Breast epithelium (tissue), 3 donors: ENCODE measurements at regions not wholly inside any gene's neighbourhood (a gene's known extent, or its start where the extent isn't known, plus 50 kb on each side); places are given as distances from the start of the nearest gene placed in this dataset.

Source experiments
- POLR2A ChIP-seq: fragments of 450-650 bp; IDR thresholded peaks from one replicate; pipeline ENCODE4 v1.6.1; 2016; ENCODE audit warnings: antibody characterized with exemption, mild to moderate bottlenecking, moderate library complexity
- TF ChIP-seq, protein P1 (sequence below), 3 donors: fragments of 450-650 bp; IDR thresholded peaks; one replicate each; pipeline ENCODE4 v1.5.1; 2016 to 2017; ENCODE audit warnings: antibody characterized with exemption in 3 of 3, mild to moderate bottlenecking in 3 of 3, moderate library complexity in 3 of 3

- TF ChIP-seq, protein P1, sequence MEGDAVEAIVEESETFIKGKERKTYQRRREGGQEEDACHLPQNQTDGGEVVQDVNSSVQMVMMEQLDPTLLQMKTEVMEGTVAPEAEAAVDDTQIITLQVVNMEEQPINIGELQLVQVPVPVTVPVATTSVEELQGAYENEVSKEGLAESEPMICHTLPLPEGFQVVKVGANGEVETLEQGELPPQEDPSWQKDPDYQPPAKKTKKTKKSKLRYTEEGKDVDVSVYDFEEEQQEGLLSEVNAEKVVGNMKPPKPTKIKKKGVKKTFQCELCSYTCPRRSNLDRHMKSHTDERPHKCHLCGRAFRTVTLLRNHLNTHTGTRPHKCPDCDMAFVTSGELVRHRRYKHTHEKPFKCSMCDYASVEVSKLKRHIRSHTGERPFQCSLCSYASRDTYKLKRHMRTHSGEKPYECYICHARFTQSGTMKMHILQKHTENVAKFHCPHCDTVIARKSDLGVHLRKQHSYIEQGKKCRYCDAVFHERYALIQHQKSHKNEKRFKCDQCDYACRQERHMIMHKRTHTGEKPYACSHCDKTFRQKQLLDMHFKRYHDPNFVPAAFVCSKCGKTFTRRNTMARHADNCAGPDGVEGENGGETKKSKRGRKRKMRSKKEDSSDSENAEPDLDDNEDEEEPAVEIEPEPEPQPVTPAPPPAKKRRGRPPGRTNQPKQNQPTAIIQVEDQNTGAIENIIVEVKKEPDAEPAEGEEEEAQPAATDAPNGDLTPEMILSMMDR (IDR thresholded peaks at IDR 0.05), result no peak
- no peak for TF ChIP-seq POLR2A
Measured at GRCh38 chr13:86283031-86283430, 483.8 kb upstream of the SLITRK6 start.
